Panc1 (cell line): ENCODE measurements at regions not wholly inside any gene's neighbourhood (a gene's known extent, or its start where the extent isn't known, plus 50 kb on each side); places are given as distances from the start of the nearest gene placed in this dataset.

ENCODE experiments used
- ATAC-seq: fragments of 200-7000 bp; cut with Tn5 transposase; 2 replicates; pipeline ENCODE4 v1.9.1; 2020; ENCODE audit warnings: mild to moderate bottlenecking, moderate library complexity
- BruUV-seq: library from RNA; stranded (reverse); fragments of 400-500 nt; replicated peaks from 2 replicates; lab custom pipeline; 2021; lab: Mats Ljungman, UMichigan
- CTCF ChIA-PET: fragments of 300-600 bp; sonication (Branson Sonifier 250); formaldehyde crosslinking; loops from one replicate; lab custom pipeline; 2022; ENCODE audit warnings: antibody characterized with exemption; lab: Charles Lee
- POLR2A ChIA-PET: fragments of 300-600 bp; sonication (Branson Sonifier 250); formaldehyde crosslinking; loops from one replicate; lab custom pipeline; 2022; ENCODE audit warnings: antibody characterized with exemption; lab: Charles Lee
- DNase-seq: peaks from one replicate; pipeline ENCODE4 v3.0.0-alpha.2; 2010; ENCODE audit warnings: low read depth, low spot score
- H3K27ac ChIP-seq: 2 replicates; pipeline ENCODE4 v1.5.1; 2011; ENCODE audit warnings: mild to moderate bottlenecking, low read length, inconsistent platforms
- H3K27me3 ChIP-seq: fragments of 200-500 bp; sonication (Bioruptor generic); 2 replicates; pipeline ENCODE4 v1.6.0; 2014; ENCODE audit warnings: low read length, inconsistent platforms; ENCODE audit not compliant: control insufficient read depth, insufficient read depth
- H3K36me3 ChIP-seq: fragments of 200-500 bp; sonication (Bioruptor generic); 2 replicates; pipeline ENCODE4 v1.5.1; 2014; ENCODE audit warnings: inconsistent platforms, mild to moderate bottlenecking, low read length, moderate library complexity; ENCODE audit not compliant: control insufficient read depth, insufficient read depth
- H3K4me1 ChIP-seq: 2 replicates; pipeline ENCODE4 v1.5.1; 2011; ENCODE audit warnings: inconsistent platforms, mild to moderate bottlenecking, low read length, moderate library complexity; ENCODE audit not compliant: control insufficient read depth, insufficient read depth
- H3K4me3 ChIP-seq, 2 experiments: 2 replicates each; pipeline ENCODE4 v1.5.1; 2011 to 2012; ENCODE audit warnings: low read depth in 2 of 2, low read length in 2 of 2, mild to moderate bottlenecking in 2 of 2, inconsistent platforms in 1 of 2, moderate library complexity in 1 of 2
- H3K9me3 ChIP-seq: fragments of 200-500 bp; sonication (Bioruptor generic); 2 replicates; pipeline ENCODE4 v1.5.1; 2014; ENCODE audit warnings: low read depth, mild to moderate bottlenecking, inconsistent platforms, low read length, moderate library complexity; ENCODE audit not compliant: control insufficient read depth, insufficient read depth
- POLR2AphosphoS5 ChIP-seq: IDR thresholded peaks from 2 replicates; pipeline ENCODE4 v1.6.1; 2012; ENCODE audit warnings: mild to moderate bottlenecking, low read depth, low read length, moderate library complexity
- SIN3A ChIP-seq: IDR thresholded peaks from 2 replicates; pipeline ENCODE4 v1.6.1; 2012; ENCODE audit warnings: low read depth, mild to moderate bottlenecking, low read length, moderate library complexity, borderline replicate concordance; ENCODE audit not compliant: insufficient read depth
- TCF7L2 ChIP-seq: IDR thresholded peaks from 2 replicates; pipeline ENCODE4 v1.6.1; 2011; ENCODE audit warnings: mild to moderate bottlenecking, low read depth, low read length, inconsistent platforms
- in situ Hi-C: cut with HindIII; loops from 2 replicates; pipeline ENCODE4 v1.10.0; 2016; ENCODE audit warnings: low sequenced_read_pairs, low pct_unique_long_range_greater_than_20kb
- intact Hi-C: fragments of 100-400 bp; cut with micrococcal nuclease; formaldehyde crosslinking; loops from one replicate; pipeline ENCODE4 v1.10.0; 2022; ENCODE audit not compliant: unreplicated experiment
- TF ChIP-seq, protein P1 (sequence below), 2 experiments: IDR thresholded peaks; 2 replicates each; pipeline ENCODE4 v1.6.1; 2011 to 2012; ENCODE audit warnings: low read depth in 2 of 2, control low read depth in 1 of 2, low read length in 1 of 2, mild to moderate bottlenecking in 1 of 2, moderate library complexity in 1 of 2; ENCODE audit not compliant: insufficient read depth in 1 of 2
- TF ChIP-seq, protein P2 (sequence below): fragments of 450-650 bp; IDR thresholded peaks from 2 replicates; pipeline ENCODE4 v1.5.1; 2017; ENCODE audit warnings: mild to moderate bottlenecking

DNA sequence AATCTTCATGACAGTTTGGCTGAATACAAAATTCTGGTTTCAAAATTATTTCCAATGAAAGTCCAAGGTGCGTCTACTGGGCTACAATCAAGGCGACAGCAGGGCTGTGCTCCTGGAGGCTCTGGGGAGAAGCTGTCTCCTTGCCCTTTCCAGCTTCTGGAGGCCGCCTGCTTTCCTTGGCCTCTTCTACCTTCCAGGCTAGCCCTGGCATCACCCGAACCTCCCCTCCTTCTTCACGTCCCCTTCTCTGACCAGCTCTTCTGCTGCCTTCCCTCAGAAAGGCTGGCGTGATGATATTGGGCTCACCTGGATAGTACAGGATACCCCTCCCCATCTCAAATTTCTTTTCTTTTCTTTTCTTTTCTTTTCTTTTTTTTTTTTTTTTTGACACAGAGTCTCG is 115.5 kb downstream of the KCNF1 start:
- H3K36me3 ChIP-seq, result no peaks in the 10 kb centered on the region
- no peaks in the 10 kb centered on the region for H3K4me1 ChIP-seq
- DNase-seq (no peak), ATAC-seq (no peak)
- intact Hi-C loops (no loop called here), in situ Hi-C loops (no loop called here)
- no peaks in the 10 kb centered on the region for H3K9me3 ChIP-seq
- no TSS peak for BruUV-seq
- TF ChIP-seq, protein P1, sequence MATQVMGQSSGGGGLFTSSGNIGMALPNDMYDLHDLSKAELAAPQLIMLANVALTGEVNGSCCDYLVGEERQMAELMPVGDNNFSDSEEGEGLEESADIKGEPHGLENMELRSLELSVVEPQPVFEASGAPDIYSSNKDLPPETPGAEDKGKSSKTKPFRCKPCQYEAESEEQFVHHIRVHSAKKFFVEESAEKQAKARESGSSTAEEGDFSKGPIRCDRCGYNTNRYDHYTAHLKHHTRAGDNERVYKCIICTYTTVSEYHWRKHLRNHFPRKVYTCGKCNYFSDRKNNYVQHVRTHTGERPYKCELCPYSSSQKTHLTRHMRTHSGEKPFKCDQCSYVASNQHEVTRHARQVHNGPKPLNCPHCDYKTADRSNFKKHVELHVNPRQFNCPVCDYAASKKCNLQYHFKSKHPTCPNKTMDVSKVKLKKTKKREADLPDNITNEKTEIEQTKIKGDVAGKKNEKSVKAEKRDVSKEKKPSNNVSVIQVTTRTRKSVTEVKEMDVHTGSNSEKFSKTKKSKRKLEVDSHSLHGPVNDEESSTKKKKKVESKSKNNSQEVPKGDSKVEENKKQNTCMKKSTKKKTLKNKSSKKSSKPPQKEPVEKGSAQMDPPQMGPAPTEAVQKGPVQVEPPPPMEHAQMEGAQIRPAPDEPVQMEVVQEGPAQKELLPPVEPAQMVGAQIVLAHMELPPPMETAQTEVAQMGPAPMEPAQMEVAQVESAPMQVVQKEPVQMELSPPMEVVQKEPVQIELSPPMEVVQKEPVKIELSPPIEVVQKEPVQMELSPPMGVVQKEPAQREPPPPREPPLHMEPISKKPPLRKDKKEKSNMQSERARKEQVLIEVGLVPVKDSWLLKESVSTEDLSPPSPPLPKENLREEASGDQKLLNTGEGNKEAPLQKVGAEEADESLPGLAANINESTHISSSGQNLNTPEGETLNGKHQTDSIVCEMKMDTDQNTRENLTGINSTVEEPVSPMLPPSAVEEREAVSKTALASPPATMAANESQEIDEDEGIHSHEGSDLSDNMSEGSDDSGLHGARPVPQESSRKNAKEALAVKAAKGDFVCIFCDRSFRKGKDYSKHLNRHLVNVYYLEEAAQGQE (IDR thresholded peaks at IDR 0.05; ENCODE audit: insufficient read depth in 1 of 2, low read depth in 2 of 2, low read length in 1 of 2), result no peak
- TF ChIP-seq TCF7L2 (no peak), POLR2AphosphoS5 (no peak), SIN3A (no peak)
- TF ChIP-seq, protein P2, sequence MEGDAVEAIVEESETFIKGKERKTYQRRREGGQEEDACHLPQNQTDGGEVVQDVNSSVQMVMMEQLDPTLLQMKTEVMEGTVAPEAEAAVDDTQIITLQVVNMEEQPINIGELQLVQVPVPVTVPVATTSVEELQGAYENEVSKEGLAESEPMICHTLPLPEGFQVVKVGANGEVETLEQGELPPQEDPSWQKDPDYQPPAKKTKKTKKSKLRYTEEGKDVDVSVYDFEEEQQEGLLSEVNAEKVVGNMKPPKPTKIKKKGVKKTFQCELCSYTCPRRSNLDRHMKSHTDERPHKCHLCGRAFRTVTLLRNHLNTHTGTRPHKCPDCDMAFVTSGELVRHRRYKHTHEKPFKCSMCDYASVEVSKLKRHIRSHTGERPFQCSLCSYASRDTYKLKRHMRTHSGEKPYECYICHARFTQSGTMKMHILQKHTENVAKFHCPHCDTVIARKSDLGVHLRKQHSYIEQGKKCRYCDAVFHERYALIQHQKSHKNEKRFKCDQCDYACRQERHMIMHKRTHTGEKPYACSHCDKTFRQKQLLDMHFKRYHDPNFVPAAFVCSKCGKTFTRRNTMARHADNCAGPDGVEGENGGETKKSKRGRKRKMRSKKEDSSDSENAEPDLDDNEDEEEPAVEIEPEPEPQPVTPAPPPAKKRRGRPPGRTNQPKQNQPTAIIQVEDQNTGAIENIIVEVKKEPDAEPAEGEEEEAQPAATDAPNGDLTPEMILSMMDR, result no peak
- no peak overlapping the region for H3K27ac ChIP-seq
- POLR2A ChIA-PET, result interaction anchor here (0.7 kb wide), 1 partner anchor 16 kb away, joined by 3 read pairs; no protein-coding TSS in a partner anchor
- CTCF ChIA-PET, result no interaction called here
- H3K4me3 ChIP-seq, result no peak overlapping the region
- H3K27me3 ChIP-seq, result no peaks in the 10 kb centered on the region; the same call in 1 of the 2 replicates

DNA sequence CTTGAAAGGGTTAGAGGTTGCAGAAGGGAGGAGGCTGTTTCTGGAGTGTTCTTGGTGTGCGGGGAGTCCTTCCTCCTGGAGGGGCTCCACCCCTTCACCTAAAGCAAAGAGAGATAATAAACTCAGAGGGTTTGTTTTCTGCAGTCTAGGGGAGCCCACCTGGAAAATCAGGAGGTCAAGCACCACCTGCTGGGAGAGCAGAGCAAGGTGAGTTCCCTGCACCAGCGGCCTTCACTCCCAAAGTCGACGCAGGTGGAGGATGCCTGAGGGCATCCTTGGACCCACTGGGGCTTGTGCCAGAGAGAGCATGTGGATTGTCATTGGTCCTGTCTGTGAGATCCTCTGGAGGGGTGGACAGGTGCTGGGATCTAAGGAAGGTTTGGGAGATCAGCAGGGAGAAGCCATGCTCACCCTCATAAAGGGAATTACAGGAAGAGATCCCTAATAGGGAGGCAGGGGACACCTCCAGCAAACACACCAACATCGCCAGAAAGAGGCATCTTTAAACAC is 116.7 kb downstream of the KCNF1 start:
- Histone ChIP-seq H3K4me3 (no peak overlapping the region), H3K9me3 (no peaks in the 10 kb centered on the region), H3K4me1 (no peaks in the 10 kb centered on the region), H3K27me3 (peaks cover 2% of the 10 kb centered on the region), H3K27ac (no peak overlapping the region), H3K36me3 (no peaks in the 10 kb centered on the region)
- ChIA-PET POLR2A (no interaction called here), CTCF (no interaction called here)
- intact Hi-C loops (no loop called here), in situ Hi-C loops (no loop called here)
- DNase-seq, result no peak
- no TSS peak for BruUV-seq
- no peak for ATAC-seq
- TF ChIP-seq, protein P1 (IDR thresholded peaks at IDR 0.05; ENCODE audit: insufficient read depth in 1 of 2, low read depth in 2 of 2, low read length in 1 of 2), result no peak
- TF ChIP-seq POLR2AphosphoS5 (no peak), SIN3A (no peak), TCF7L2 (no peak)
- TF ChIP-seq, protein P2, result no peak
